GM18951 (cell line): ENCODE measurements at regions not wholly inside any gene's neighbourhood (a gene's known extent, or its start where the extent isn't known, plus 50 kb on each side); places are given as distances from the start of the nearest gene placed in this dataset.

Experiments
- POLR2A ChIP-seq: IDR thresholded peaks from 4 replicates; pipeline ENCODE4 v1.6.1; 2011; ENCODE audit warnings: mild to moderate bottlenecking; ENCODE audit not compliant: insufficient read length, insufficient read depth; ENCODE audit errors: extremely low read depth
- in situ Hi-C: fragments of 300-500 bp; cut with MboI; formaldehyde crosslinking; loops from one replicate; pipeline ENCODE4 v1.12.0; 2022; ENCODE audit warnings: low sequenced_read_pairs, mixed read lengths, inconsistent platforms; ENCODE audit not compliant: unreplicated experiment

DNA sequence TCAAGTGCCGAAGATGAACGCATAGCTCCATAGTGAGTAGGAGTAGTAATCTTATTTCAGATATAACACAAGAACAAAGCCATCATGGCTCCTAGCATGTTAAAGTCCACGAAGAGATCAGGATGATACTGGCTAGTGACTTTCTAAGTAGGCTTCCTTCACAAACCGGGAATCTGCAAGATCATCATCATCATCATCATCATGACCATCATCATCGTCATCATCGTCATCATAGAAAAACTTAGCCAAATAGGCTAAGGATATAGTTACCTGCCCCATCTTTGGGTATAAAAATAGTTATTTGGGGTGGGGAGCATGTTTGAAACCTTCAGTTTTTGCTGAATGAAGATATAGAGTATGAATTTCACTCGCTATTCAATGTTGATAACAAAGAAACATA lies 57.9 kb downstream of the PYDC2 start:
- in situ Hi-C loops: no loop called here
- TF ChIP-seq POLR2A: no peak

GRCh38 chr3:191521055-191521454 lies 60.1 kb downstream of the PYDC2 start:
- in situ Hi-C loops: no loop called here
- no peak for TF ChIP-seq POLR2A

GRCh38 chr3:191523148-191523547 lies 62.2 kb downstream of the PYDC2 start:
- no peak for TF ChIP-seq POLR2A
- in situ Hi-C loops: no loop called here

GRCh38 chr3:191528589-191528988 lies 67.6 kb downstream of the PYDC2 start:
- in situ Hi-C loops: no loop called here
- TF ChIP-seq POLR2A: no peak

DNA sequence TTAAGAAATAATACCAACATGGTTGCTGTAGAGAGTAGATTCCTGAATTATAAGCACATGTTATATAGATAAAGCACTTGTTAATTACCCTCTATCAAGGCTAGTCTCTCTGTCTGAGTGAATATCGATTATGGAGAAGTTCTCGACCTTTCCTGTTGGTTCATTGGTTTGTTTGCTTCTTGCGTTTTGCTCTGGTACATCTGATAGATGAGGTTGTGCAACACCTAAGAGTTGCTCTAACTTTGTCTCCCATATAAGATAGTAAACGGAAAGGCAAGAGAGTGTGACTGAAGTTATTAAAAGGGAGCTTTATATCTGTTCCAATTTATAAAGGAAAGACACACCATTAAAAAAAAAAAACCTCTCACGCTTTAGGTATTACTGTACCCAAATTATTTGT lies 69.0 kb downstream of the PYDC2 start:
- in situ Hi-C loops: no loop called here
- no peak for TF ChIP-seq POLR2A

DNA sequence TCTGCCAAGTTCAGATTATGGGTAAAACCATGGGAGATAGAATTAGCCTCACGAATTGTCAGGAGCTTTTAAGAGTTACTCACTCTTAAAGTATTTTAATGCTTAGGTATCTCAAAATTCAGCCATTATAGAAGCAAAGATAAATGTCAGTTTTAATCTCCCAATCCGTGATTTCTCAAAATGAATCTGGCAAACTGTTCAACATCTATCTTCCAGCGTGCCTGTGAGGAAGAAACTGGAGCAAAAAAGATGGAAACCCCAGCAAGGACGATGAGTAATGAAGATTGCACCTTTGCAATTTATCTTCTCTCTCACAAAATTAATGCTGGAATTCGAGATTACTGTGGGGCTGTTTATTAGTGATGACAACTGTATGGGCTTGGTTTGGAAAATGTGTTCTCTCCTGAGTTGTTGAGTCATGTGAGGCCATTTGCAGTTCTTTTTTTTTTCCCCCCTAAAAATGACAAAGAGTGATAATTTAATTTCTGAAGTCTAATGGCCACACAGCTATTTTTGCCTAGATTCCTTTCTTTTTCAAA lies 70.5 kb downstream of the PYDC2 start:
- in situ Hi-C loops: no loop called here

DNA sequence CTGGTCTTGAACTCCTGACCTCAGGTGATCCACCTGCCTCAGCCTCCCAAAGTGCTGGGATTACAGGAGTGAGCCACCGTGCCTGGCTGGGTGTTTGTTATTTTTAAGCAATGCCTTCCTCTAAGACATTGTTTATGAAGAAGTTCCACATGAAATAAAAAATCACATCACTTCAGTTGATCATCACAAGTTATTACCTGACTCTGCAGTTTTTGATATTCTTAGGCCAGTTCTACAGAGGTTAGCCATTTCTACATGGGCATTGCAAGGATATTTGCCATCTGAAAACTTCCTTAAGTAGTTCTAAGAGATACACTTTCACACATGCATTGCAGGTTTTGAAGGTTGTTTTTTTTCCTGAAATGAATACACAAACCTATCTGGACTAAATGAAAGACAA lies 82.1 kb downstream of the PYDC2 start:
- in situ Hi-C loops: no loop called here
- no peak for TF ChIP-seq POLR2A

More for the DNA sequence above, 70.5 kb downstream of the PYDC2 start:
- no peak for TF ChIP-seq POLR2A

DNA sequence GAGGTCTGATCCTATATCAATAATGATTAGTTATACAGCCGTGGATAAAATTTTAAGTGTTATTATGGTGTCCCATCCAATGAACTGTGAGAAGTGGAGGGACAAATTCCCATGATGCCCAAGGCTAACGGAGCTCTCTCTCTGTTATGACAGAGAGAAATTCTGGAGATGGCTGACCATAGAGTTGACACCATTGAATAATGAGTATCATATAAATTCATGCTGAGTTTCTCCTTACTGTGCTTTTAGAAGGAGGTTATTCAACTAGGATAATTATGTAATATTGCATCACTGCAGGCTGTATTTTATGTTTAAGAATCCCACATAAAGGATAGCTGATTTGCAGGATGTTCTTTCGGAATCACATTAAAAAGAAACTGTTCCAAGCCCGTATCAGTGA lies 82.9 kb downstream of the PYDC2 start:
- TF ChIP-seq POLR2A: no peak
- in situ Hi-C loops: no loop called here

DNA sequence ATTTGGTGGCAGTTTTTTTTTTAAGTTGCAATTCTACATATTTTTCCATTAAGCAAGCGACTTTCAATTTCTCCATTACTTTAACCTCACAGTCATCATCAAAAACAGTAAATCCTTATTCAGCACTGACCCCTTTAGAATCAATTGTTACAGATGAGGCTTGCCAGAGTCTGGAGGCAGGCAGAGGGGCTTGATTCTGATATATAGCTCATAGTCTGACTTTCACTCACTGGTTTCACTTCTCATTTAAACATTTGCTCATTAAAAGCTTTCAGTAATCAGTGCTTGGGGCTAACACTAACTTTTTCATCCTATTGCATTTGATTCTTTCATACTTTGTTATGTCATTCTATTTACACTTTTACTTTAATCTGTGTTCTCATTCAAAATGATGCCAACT lies 88.4 kb downstream of the PYDC2 start:
- in situ Hi-C loops: no loop called here
- TF ChIP-seq POLR2A: no peak

DNA sequence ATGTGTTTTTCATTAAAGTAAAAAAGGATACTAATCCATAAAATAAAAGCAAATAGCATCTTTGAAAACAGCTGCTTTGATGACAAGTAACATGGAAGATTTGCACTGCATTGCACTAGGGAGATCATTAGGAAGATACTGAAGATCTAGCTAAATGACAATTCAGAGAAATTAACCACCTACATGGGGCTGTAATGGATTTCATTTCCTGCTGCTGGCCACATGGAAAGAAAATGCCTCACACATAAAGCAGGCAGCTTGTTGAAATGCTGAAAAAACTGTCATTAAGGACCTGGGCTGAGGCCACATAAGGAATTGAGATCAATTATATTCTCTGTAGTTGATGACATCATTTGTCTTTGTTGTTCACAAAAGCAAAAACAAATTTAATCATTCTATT lies 94.1 kb downstream of the PYDC2 start:
- no peak for TF ChIP-seq POLR2A
- in situ Hi-C loops: no loop called here

GRCh38 chr3:191557322-191557721 lies 96.4 kb downstream of the PYDC2 start:
- TF ChIP-seq POLR2A: no peak
- in situ Hi-C loops: no loop called here

DNA sequence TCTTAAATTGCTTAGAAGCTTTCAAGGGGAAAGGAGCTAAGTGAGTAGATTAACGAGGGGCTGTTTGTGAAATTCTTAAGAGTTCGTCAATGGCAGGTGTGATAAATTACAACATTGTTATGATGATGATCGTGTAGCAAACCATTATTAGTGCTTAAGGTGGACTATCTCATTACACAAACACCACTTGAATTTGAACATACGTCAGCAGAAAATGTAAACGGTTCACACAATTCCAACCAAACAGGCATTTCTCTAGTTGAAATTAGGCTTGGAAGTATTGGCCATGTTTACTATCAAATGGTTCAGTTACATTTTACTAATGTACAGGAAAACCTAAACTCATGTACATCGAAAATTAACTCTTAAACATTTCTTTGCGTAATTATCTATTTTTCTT lies 102.8 kb downstream of the PYDC2 start:
- in situ Hi-C loops: no loop called here
- TF ChIP-seq POLR2A: no peak

DNA sequence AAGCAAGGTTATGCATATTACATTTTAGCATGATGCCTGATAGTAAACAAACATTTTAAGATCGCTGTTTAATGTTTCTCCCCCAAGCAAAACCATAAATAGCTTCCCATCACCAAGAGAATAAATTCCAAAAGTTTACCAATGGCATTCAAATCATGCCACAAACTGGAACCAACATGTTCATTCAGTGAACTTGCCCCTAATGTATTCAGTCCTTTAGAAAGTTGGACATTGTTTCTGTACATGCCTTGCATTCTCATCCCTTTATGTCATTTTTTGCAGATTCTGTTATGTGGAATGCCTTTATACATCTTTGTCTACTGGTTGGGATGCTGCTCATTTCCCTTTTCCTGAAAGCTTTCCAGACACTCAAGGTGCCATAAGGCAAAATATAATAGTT lies 105.5 kb downstream of the PYDC2 start:
- no peak for TF ChIP-seq POLR2A
- in situ Hi-C loops: no loop called here

DNA sequence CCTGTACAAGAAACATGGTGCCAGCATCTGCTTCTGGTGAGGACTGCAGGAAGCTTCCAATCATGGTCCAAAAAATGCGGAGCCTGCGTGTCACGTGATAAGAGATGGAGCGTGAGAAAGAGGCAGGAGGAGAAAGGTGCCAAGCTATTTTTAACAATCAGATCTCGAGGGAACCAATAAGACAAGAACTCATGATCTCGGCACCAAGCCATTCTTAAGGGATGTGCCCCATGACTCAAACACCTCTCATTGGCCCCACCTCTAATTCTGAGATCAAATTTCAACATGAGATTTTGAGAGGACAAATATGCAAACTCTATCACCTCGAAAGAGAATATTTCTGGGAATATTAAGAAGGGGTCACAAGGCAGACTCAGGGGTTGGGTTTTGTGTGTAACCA lies 107.2 kb downstream of the PYDC2 start:
- in situ Hi-C loops: no loop called here
- no peak for TF ChIP-seq POLR2A

DNA sequence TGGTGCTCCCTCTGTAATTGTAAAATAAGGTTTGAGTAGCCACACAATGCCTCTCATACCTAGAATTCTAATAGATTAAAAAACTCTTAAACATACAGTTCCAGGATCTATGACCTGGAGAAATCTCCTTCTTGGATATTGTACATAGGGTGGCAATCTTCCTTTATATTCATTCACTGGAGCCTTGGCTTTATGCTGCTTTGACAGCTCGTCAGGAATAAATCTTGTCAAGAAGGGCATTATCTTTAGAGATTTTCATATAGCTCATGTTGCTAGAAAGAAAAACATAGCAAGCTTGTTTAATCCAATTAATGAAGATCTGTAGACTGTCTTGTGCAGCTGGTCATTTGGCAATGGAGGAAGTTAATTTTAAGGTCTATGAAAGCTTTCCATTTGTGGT lies 131.1 kb downstream of the PYDC2 start:
- in situ Hi-C loops: no loop called here
- no peak for TF ChIP-seq POLR2A
